Thymus (tissue), 11 donors: ENCODE measurements at regions not wholly inside any gene's neighbourhood (a gene's known extent, or its start where the extent isn't known, plus 50 kb on each side); places are given as distances from the start of the nearest gene placed in this dataset.
"Not testable (repeated sequence)": the region's sequence is repeated elsewhere in the genome, so short reads cannot be mapped to it uniquely, and the experiment has no call there.

Source experiments
- DNase-seq, 9 donors: peaks; one replicate each; pipeline ENCODE4 v3.0.0-alpha.2; 2013; ENCODE audit warnings: low spot score in 9 of 9, low read depth in 6 of 9, missing footprints in 1 of 9
- H3K27ac ChIP-seq, 2 donors: one replicate each; pipeline ENCODE4 v1.5.1; 2013; ENCODE audit warnings: control low read depth in 1 of 2, low read depth in 1 of 2, low read length in 1 of 2, mild to moderate bottlenecking in 1 of 2, moderate library complexity in 1 of 2
- H3K27me3 ChIP-seq, 2 donors: one replicate each; pipeline ENCODE4 v1.5.1; 2013; ENCODE audit warnings: low read length in 1 of 2; ENCODE audit not compliant: control insufficient read depth in 2 of 2, insufficient read depth in 1 of 2
- H3K36me3 ChIP-seq, 2 donors: one replicate each; pipeline ENCODE4 v1.5.1; 2013; ENCODE audit warnings: low read length in 1 of 2, mild to moderate bottlenecking in 1 of 2, moderate library complexity in 1 of 2; ENCODE audit not compliant: control insufficient read depth in 2 of 2, insufficient read depth in 2 of 2
- H3K4me1 ChIP-seq, 2 donors: one replicate each; pipeline ENCODE4 v1.5.1; 2013; ENCODE audit warnings: low read length in 2 of 2; ENCODE audit not compliant: control insufficient read depth in 2 of 2, insufficient read depth in 2 of 2
- H3K4me3 ChIP-seq, 2 donors: one replicate each; pipeline ENCODE4 v1.5.1; 2013; ENCODE audit warnings: low read length in 2 of 2, control low read depth in 1 of 2, mild to moderate bottlenecking in 1 of 2
- H3K9me3 ChIP-seq, 2 donors: one replicate each; pipeline ENCODE4 v1.5.1; 2013; ENCODE audit warnings: low read length in 1 of 2, mild to moderate bottlenecking in 1 of 2; ENCODE audit not compliant: control insufficient read depth in 2 of 2, insufficient read depth in 1 of 2
- WGBS: extraction: QIAGEN DNeasy Blood & Tissue Kit; methylation state at CpG from one replicate; pipeline ENCODE4 v1.1.7; 2013; 5-methylcytosine and 5-hydroxymethylcytosine counted together
- donor health status: healthy.

- 78% methylated on average over 3 of the region's 3 CpGs for WGBS
- H3K36me3 ChIP-seq = no peaks in the 10 kb centered on the region
- H3K4me3 ChIP-seq = no peak overlapping the region
- DNase-seq = no peak
- peaks cover 0 to 3% of the 10 kb centered on the region in 2 donors for H3K9me3 ChIP-seq
- no peaks in the 10 kb centered on the region for H3K27me3 ChIP-seq
- peaks cover 0 to 2% of the 10 kb centered on the region in 2 donors for H3K4me1 ChIP-seq
- H3K27ac ChIP-seq = no peak overlapping the region
These were observed 102.3 kb downstream of the ENC1 start for GRCh38 chr5:74538206-74538661.

DNA sequence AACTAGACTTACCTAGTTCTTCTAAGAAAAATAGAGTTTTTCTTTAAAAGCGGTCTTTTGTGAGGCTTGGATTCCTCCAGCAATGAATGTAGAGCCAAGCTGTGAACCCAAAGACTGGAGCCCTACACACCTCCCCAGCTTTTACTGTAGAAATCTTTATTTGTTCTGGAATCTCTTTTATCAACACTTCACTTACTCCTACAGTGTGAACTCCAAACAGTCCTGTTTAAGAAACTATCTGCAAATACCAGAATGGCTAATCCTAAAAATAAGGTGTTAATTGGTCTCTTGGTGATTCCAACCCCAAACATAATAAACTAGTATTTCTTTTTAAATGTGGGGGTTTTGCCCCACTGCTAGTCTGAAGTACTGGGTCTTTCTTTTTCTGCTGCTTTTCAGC is 103.9 kb downstream of the ENC1 start:
- Histone ChIP-seq H3K27ac (no peak overlapping the region), H3K9me3 (peaks cover 0 to 3% of the 10 kb centered on the region in 2 donors), H3K36me3 (no peaks in the 10 kb centered on the region), H3K4me3 (no peak overlapping the region), H3K27me3 (no peaks in the 10 kb centered on the region), H3K4me1 (peaks cover 0 to 2% of the 10 kb centered on the region in 2 donors)
- 100% methylated on average over 1 of the region's 1 CpG for WGBS
- DNase-seq = no peak

DNA sequence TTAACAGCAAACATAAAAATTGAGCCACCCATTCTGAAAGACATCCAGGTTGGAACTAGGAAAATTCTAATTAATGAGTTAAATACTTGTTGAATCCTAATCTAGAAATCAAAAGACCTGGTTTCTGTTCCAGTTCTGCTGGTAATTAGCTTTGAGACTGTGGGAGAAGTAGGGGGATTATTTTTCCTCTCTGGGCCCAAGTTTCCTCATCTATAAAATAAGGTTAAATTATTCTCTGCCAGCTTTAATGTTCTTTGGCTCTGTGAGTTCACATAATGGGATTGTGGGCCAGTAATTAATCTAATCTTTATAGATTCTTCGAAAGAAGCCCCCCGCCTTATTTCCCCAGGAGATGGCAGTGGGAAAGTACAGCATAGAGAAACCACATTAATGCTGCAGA is 104.6 kb downstream of the ENC1 start:
- Histone ChIP-seq H3K9me3 (peaks cover 0 to 3% of the 10 kb centered on the region in 2 donors), H3K27ac (no peak overlapping the region), H3K36me3 (no peaks in the 10 kb centered on the region), H3K4me3 (no peak overlapping the region), H3K4me1 (peaks cover 0 to 2% of the 10 kb centered on the region in 2 donors), H3K27me3 (no peaks in the 10 kb centered on the region)
- 96% methylated on average over 2 of the region's 2 CpGs for WGBS
- DNase-seq = no peak

DNA sequence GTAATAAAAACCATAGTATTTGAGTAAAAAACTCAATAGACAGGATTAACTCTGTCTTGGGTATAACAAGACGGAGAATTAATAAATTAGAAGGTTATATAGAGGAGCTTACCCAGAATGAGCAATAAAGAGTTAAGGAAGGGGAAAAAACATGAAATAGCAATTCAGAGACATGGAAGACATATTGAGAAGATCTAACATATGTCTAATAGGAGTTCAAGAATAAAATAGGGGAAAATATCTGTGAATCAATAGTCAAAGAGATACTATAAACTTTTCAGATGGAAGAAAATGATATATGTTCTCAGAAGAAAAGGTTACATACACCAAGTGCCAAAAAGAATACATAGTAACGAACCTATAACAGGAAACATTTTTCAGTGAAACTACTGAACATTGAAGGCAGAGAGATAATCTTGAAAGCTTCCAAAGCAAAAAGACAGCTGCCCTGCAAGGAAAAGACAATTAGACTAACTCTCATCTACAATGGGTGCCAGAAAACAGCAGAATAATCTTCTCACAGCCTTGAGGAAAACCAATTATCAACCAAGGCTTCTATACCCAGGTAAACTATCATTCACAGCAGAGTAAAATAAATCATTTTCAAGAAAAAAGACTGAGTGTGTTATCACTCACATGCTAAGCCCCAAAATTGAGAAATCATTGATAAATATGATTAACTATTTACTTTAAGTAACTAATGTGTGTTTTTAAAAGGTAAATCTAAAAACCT is 106.0 kb downstream of the ENC1 start:
- no peaks in the 10 kb centered on the region for H3K27me3 ChIP-seq
- H3K4me1 ChIP-seq = peaks cover 0 to 2% of the 10 kb centered on the region in 2 donors
- H3K36me3 ChIP-seq = no peaks in the 10 kb centered on the region
- no peak for DNase-seq
- no peak overlapping the region for H3K27ac ChIP-seq
- peaks cover 0 to 3% of the 10 kb centered on the region in 2 donors for H3K9me3 ChIP-seq
- H3K4me3 ChIP-seq = no peak overlapping the region
- WGBS = 92% methylated on average over 2 of the region's 2 CpGs

DNA sequence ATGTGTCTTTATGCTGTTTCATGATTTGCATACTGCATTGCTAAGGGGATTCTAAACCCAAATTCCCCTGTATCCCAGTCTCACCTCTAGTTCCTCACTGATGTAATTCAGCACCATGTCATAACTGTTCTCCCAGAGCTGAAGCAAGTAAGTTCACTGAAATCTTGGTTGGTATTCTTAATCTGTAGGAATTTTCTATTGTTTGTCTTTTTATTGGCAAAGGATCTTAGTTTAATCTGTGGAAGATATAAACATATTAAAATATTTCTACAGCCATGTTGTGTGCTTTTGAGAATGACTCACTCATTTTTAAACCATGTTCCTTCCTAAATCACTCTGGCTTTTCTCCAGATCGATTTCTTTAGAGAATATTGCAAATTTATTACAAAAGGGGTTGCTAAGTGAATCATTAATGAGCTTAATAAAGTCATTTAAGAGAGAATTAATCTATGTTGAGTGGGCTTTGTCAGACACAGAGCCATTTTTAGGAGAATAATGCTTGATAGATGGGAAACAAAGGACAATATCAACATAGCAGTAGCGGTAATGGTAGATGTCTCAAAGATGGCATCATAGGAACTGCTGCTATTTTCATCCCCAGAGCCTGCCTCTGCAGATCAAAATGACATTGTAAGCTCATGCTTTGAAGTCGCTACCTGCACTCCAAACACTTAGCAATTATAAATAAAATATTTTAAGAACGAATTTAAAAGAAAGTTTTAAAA is 110.0 kb downstream of the ENC1 start:
- Histone ChIP-seq H3K27ac (no peak overlapping the region), H3K27me3 (no peaks in the 10 kb centered on the region), H3K4me1 (no peaks in the 10 kb centered on the region), H3K9me3 (peaks cover 0 to 3% of the 10 kb centered on the region in 2 donors), H3K36me3 (no peaks in the 10 kb centered on the region), H3K4me3 (no peak overlapping the region)
- no peak for DNase-seq
- 89% methylated on average over 4 of the region's 4 CpGs for WGBS

DNA sequence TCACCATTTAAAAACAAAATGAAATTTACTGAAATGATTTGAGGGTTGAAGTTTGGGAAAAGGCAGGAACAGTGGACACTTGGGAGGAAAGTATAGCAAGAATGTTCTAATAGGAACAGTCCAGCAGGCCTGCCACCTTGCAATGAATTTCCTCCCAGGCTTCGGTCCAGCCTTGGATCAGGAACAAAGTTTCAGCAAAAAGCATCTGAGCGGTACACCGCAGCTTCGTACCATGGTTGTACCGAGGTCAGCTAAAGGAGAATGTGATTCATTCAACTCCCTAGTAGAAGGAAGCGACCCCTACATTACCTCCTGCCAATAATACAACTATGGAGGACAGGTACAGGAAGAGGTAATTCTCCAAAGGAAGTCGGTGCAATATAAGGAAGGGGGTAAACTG is 111.4 kb downstream of the ENC1 start:
- no peaks in the 10 kb centered on the region for H3K27me3 ChIP-seq
- 96% methylated on average over 7 of the region's 7 CpGs for WGBS
- H3K4me3 ChIP-seq = no peak overlapping the region
- no peaks in the 10 kb centered on the region for H3K36me3 ChIP-seq
- no peak overlapping the region for H3K27ac ChIP-seq
- no peak for DNase-seq
- H3K4me1 ChIP-seq = no peaks in the 10 kb centered on the region
- H3K9me3 ChIP-seq = peaks cover 0 to 11% of the 10 kb centered on the region in 2 donors

- H3K27me3 ChIP-seq = no peaks in the 10 kb centered on the region
- H3K4me3 ChIP-seq = no peak overlapping the region
- peaks cover 2 to 21% of the 10 kb centered on the region in 2 donors for H3K9me3 ChIP-seq
- no peaks in the 10 kb centered on the region for H3K4me1 ChIP-seq
- no peaks in the 10 kb centered on the region for H3K36me3 ChIP-seq
- DNase-seq = no peak
- H3K27ac ChIP-seq = no peak overlapping the region
- 97% methylated on average over 1 of the region's 1 CpG for WGBS
These were observed 114.4 kb downstream of the ENC1 start for GRCh38 chr5:74526111-74526510.

GRCh38 chr5:74524767-74525166 is 115.8 kb downstream of the ENC1 start:
- H3K4me3 ChIP-seq = not testable (repeated sequence)
- WGBS = 95% methylated on average over 3 of the region's 3 CpGs

DNA sequence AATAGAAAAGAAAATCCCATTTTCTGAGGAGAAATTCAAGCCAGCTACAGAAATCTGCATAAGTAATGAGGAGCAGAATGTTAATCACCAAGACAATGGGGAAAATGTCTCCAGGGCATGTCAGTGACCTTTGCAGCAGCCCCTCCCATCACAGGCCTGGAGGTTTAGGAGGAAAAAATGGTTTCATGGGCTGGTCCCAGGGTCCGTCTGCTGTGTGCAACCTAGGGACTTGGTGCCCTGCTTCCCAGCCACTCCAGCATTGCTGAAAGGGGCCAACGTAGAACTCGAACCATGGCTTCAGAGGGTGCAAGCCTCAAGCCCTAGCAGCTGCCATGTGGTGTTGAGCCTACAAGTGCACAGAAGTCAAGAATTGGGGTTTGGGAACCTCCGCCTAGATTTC is 116.8 kb downstream of the ENC1 start:
- H3K27me3 ChIP-seq, H3K4me1 ChIP-seq, H3K27ac ChIP-seq, DNase-seq, H3K4me3 ChIP-seq, H3K36me3 ChIP-seq: not testable (repeated sequence)
- WGBS = 96% methylated on average over 4 of the region's 4 CpGs
- H3K9me3 ChIP-seq = peaks cover 2 to 21% of the 10 kb centered on the region in 2 donors

More at GRCh38 chr5:74524767-74525166, 115.8 kb downstream of the ENC1 start:
- H3K27ac ChIP-seq, DNase-seq, H3K27me3 ChIP-seq, H3K4me1 ChIP-seq, H3K36me3 ChIP-seq: not testable (repeated sequence)
- H3K9me3 ChIP-seq = peaks cover 2 to 21% of the 10 kb centered on the region in 2 donors
